BJ (cell line): ENCODE measurements at regions not wholly inside any gene's neighbourhood (a gene's known extent, or its start where the extent isn't known, plus 50 kb on each side); places are given as distances from the start of the nearest gene placed in this dataset.
"Not testable (repeated sequence)": the region's sequence is repeated elsewhere in the genome, so short reads cannot be mapped to it uniquely, and the experiment has no call there.

ENCODE experiments used
- CTCF ChIA-PET: fragments of 350-600 bp; formaldehyde crosslinking; extraction: SDS; loops from one replicate; lab custom pipeline; 2021; ENCODE audit warnings: antibody characterized with exemption, inconsistent platforms; lab: Yijun Ruan, JAX
- POLR2A ChIA-PET: fragments of 300-600 bp; sonication (Branson Sonifier 250); formaldehyde crosslinking; extraction: SDS; loops from one replicate; lab custom pipeline; 2021; ENCODE audit warnings: antibody characterized with exemption; lab: Charles Lee
- DNase-seq: peaks from one replicate; pipeline ENCODE4 v3.0.0-alpha.2; 2011; ENCODE audit warnings: low read depth
- H3K27me3 ChIP-seq: 2 replicates; pipeline ENCODE4 v1.6.0; 2011; ENCODE audit warnings: low read length; ENCODE audit not compliant: control insufficient read depth, insufficient read depth
- H3K36me3 ChIP-seq: 2 replicates; pipeline ENCODE4 v1.5.1; 2011; ENCODE audit warnings: low read length; ENCODE audit not compliant: control insufficient read depth, insufficient read depth
- H3K4me3 ChIP-seq: 2 replicates; pipeline ENCODE4 v1.5.1; 2011; ENCODE audit warnings: low read depth, mild to moderate bottlenecking, control low read depth, low read length
- TF ChIP-seq, protein P1 (sequence below): IDR thresholded peaks from 2 replicates; pipeline ENCODE4 v1.5.1; 2011; ENCODE audit warnings: low read depth, mild to moderate bottlenecking, control low read depth, inconsistent platforms, low read length, moderate library complexity; ENCODE audit not compliant: insufficient read depth

DNA sequence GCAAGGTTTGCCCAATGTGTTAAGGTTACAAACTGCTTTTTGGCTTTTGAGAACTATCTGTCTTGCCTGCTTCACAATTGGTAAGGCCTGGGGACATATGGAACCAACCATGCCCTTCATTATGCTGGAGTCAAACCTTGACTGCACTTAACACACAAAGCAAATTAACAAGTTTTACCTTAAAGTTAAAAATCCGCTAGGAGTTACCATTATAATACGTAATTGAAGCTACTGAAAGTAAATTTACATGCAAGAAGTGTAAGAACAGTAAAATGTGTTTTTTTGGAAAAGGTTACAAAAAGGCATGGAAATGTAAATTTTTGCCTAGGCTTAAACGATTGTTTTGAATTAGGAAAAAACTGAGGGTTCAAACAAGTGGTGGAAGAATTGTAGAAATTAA lies 69.7 kb downstream of the BMP15 start:
- Histone ChIP-seq H3K4me3 (no peak overlapping the region), H3K36me3 (no peaks in the 10 kb centered on the region), H3K27me3 (no peaks in the 10 kb centered on the region)
- ChIA-PET CTCF (no interaction called here), POLR2A (no interaction called here)
- DNase-seq: no peak
- TF ChIP-seq, protein P1, sequence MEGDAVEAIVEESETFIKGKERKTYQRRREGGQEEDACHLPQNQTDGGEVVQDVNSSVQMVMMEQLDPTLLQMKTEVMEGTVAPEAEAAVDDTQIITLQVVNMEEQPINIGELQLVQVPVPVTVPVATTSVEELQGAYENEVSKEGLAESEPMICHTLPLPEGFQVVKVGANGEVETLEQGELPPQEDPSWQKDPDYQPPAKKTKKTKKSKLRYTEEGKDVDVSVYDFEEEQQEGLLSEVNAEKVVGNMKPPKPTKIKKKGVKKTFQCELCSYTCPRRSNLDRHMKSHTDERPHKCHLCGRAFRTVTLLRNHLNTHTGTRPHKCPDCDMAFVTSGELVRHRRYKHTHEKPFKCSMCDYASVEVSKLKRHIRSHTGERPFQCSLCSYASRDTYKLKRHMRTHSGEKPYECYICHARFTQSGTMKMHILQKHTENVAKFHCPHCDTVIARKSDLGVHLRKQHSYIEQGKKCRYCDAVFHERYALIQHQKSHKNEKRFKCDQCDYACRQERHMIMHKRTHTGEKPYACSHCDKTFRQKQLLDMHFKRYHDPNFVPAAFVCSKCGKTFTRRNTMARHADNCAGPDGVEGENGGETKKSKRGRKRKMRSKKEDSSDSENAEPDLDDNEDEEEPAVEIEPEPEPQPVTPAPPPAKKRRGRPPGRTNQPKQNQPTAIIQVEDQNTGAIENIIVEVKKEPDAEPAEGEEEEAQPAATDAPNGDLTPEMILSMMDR: no peak

DNA sequence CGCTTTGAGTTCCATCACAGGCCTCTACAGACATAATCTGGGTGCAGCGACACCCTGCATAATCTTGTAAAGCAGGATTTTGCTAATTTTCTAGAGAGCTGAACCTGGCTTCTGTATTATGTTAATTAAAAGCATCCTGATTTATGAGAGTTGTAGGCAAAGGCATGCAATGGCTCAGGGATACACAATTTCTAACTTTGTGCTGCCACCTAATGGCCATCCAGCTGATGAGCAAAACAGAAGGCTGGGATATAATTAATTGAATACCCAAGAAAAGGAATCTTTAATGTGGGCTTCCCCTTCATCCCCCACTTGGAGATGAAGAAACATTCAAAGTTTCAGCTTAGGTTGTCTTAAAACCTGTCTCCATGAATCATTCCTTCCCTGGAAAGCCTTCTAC lies 78.1 kb downstream of the BMP15 start:
- Histone ChIP-seq H3K4me3 (no peak overlapping the region), H3K36me3 (no peaks in the 10 kb centered on the region), H3K27me3 (no peaks in the 10 kb centered on the region)
- POLR2A ChIA-PET: interaction anchor here (0.5 kb wide), 1 partner anchor 301 kb away, joined by 3 read pairs; no protein-coding TSS in a partner anchor
- no peak for DNase-seq
- TF ChIP-seq, protein P1: peak; percentile 43
- CTCF ChIA-PET: interaction anchor here (0.6 to 2.1 kb wide), 9 partner anchors 10 to 297 kb away, joined by 3 to 7 read pairs (median 4); no protein-coding TSS in a partner anchor

- TF ChIP-seq, protein P1: no peak
- Histone ChIP-seq H3K27me3 (no peaks in the 10 kb centered on the region), H3K4me3 (no peak overlapping the region), H3K36me3 (no peaks in the 10 kb centered on the region)
- POLR2A ChIA-PET: no interaction called here
- no peak for DNase-seq
- CTCF ChIA-PET: no interaction called here
Observed at GRCh38 chrX:50996930-50997329, 86.4 kb downstream of the BMP15 start.

- CTCF ChIA-PET: interaction anchor here (1.9 kb wide), 1 partner anchor 12 kb away, joined by 4 read pairs; no protein-coding TSS in a partner anchor
- H3K27me3 ChIP-seq, H3K36me3 ChIP-seq, DNase-seq, H3K4me3 ChIP-seq, POLR2A ChIA-PET: not testable (repeated sequence)
Observed at GRCh38 chrX:51000384-51000783, 89.8 kb downstream of the BMP15 start.

GRCh38 chrX:51001733-51002632 lies 91.4 kb downstream of the BMP15 start:
- CTCF ChIA-PET: interaction anchor here (1.6 kb wide), 1 partner anchor 13 kb away, joined by 5 read pairs; no protein-coding TSS in a partner anchor

DNA sequence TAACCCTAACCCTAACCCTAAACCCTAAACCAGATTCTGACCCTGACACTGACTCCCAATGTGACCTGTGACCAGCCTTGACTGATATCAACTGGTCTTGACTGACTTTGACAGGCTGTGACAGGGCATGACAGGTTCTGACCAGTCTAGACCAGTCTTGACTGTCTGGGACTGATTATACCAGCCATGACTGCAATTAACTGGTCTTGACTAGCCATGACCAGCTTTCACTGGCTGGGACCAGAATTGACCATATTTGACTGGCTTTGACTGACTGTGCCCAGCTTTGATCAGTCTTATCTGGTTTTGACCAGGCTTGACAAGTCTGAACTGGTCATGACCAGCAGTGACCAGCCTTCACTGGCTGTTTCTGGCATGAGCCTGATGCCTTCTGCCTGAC lies 95.5 kb downstream of the BMP15 start:
- POLR2A ChIA-PET: no interaction called here
- TF ChIP-seq, protein P1: no peak

More at GRCh38 chrX:51001733-51002632, 91.4 kb downstream of the BMP15 start:
- H3K4me3 ChIP-seq, DNase-seq, POLR2A ChIA-PET, H3K36me3 ChIP-seq, H3K27me3 ChIP-seq: not testable (repeated sequence)

More for the DNA sequence above, 95.5 kb downstream of the BMP15 start:
- Histone ChIP-seq H3K36me3 (no peaks in the 10 kb centered on the region), H3K4me3 (no peak overlapping the region), H3K27me3 (no peaks in the 10 kb centered on the region)
- CTCF ChIA-PET: no interaction called here
- no peak for DNase-seq
